Inflammatory macrophage treated with lipopolysaccharide for 1 hour (primary cell): ENCODE measurements at regions not wholly inside any gene's neighbourhood (a gene's known extent, or its start where the extent isn't known, plus 50 kb on each side); places are given as distances from the start of the nearest gene placed in this dataset.

ENCODE experiments used
- DNase-seq, 2 donors: peaks; one replicate each; pipeline ENCODE4 v3.0.0-alpha.2; 2020 to 2022

DNA sequence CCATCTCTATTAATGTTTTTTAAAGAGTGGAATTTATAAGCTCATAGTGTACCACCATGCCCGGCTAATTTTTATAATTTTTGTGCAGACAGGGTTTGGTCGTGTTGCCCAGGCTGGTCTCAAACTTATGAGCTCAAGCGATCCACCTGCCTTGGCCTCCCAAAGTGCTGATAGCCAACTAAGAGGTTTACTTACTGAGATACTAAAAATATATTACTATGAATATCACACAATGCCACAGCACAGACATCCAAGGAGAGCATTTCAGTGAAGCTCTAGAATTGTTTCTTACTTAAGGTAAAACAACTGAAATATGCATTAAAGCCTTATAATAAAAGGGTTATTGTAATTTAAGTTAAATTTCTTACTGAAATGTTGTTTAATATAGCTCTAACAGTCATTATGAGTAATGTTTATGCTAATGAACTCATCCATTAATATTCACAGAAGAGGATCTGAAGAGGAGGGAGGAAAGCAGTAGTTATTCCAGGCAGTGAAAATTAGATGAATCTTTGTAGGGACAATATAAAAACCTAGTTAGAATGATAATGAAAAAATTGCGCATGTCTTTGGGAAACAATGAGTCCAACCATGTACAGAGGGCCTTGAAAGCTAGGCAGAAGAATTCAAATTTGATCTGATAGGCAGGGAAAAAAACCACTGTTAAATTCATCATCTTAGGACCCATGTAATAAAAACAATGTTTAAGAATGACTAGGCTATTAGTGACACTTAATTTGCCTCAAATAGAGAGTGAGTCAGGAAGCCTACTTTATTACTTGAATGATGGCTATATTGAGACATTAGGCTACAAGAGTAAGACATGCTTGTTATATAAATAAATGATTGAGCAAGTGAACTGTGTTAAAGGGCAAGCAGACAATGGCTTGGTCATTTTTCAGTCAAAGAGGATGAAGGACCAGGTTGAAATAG, 99.2 kb downstream of the SLC41A2 start:
- DNase-seq, result no peak

DNA sequence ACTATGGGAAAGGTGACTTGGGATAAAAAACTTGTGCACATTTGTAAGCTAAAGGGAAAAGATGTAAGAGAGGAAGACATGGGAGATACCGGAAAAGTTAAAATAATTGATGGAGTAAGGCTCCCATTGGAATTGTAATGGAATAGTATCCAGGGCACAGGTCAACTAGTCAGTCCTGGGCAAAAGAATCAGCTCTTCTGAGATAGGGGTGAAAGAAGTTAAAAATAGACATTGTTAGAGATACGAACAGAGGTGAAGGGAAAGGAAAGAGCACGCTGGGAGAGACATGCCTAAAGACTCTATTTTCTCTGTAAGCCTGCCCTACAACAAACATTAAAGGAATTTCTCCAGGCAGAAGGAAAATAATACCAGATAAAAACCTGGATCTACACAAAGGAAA, 101.6 kb downstream of the SLC41A2 start:
- DNase-seq, result no peak

DNA sequence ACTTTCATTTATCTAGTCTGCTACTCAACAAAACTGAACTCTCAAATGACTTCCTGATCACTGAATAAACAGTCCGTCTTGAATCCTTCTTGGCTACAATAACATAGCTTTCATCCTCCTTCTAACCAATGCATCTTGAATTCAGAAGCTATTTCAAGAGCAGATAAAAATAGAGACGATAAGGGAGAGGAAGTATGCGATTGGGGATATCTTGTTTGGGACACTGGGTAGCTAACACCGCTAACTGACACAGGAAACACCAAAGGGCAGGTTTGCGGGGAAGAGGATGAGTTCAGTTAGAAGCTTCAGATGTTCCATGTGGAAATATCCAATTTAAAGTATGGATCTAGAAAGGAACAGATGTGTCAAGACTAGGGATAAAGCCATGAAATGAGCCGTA, 102.5 kb downstream of the SLC41A2 start:
- no peak for DNase-seq

DNA sequence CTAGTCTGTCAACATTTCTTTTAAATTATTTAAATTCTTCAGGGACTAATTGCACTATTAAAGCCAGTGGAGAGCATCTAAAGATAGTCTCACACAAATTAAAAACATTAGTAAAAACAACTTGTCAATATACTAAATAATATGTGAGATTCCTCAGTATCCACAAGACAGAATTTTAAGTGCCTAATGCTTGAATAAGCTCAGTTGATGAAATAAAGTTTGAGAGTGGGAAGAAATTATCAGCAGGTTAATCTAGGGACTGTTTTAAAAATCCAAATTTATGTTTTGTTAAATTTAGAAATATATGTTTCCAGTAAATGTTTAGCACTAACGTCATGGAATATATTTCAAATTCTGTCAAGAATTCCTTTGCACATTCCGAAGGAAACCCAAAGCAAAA, 105.2 kb downstream of the SLC41A2 start:
- DNase-seq, result no peak

DNA sequence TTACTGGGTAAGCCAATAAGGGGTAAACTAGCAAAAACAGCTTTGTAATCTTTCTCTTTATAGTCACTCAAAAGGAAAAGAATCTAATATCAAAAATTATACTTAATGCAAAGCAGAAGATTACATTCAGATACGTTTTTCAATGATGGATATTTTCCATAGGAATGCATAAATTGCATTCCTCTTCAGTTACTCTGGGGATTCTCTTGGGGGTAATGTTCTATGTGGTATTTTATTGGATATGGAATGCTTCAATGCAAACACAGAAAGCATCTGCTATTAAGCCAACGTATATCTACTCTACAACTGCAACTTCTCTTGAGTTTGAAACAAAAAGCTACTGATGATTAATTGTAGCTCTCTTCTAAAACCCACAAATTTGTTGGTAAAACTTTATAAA, 106.0 kb downstream of the SLC41A2 start:
- no peak for DNase-seq

DNA sequence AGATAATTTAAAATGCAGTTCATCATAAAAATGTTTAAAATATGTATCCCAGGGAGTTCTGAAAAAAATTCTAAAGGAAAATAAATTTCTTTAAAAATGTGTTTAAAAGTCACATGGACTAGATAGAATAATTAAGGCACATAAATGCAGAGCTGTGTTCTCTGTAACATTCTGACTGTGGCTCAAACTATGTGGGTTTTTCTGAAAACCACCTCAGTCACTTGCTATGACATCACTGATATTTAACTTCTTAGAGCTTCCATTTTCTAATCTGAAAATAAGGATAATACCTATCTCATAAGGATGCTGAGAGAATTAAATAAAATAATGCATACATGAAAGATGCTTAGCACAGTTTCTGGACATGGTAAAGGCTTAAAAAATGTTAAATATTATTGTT, 107.3 kb downstream of the SLC41A2 start:
- DNase-seq, result no peak

DNA sequence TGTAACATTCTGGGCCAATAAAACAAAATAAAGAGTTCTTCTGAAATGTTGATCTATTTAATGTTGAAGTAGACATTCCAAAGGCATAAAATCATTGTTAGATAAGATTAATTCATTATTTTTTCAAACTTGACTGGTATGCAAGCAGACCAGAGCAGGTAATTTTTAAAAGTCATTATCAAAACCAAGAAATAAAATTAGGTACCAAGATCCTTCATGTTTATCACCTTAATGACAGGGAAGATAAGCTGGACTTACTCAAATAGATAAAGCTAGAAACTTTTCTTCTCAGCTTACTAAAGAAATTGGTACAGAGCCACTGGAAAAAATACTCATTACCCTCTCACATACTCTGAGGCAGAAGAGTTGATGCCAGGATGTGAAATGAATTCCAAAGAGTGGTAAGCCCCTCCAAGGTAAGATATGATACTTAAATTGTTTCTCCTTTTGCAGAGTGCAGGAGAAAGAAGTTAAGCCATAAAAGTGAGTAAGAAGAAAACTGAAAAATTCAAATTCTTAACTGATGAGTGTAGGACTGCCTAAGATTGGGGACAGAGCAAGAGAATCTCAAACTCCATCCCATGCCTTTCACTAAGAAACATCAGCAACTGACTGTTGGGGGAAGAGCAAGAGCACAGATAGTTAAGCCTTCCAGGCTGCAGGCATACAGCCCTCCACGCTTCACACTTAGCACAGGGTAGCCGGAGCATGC, 111.9 kb downstream of the SLC41A2 start:
- DNase-seq, result no peak

DNA sequence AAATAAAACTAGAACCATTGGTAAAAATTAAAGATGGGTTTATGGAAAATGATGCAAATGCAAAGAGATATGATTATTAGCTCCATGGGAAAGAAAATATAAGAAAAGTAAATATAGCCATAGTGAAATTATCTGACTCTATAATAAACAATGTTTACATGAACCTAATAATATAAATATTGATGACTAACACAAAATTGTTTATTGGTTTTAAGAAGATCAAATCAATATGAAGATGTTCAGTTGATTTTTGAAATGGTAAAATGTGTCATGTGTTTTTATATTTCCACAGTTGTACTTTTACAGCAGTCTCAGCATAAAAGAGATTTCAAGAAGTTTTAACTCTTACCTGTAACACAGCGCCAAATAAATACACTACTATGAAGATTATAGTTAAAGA, 114.0 kb downstream of the SLC41A2 start:
- no peak for DNase-seq

DNA sequence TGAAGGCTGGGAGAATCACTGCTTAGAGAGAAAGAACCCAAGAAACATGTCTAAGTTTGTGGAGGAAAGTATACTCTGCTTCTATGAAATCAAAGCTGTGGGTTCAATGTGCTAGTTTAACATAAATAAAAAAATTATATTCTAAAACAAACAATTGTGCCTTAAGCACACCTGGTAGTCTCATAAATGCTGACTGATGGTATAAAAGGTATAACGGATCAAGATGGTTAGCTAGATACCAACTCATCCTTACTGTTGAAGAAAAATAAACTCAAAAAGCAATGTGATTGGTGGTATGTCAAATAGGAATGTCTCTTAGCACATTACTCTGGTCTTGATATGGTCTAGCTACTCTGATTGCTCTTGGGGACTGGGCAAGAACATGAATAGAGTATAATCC, 117.8 kb downstream of the SLC41A2 start:
- no peak for DNase-seq

DNA sequence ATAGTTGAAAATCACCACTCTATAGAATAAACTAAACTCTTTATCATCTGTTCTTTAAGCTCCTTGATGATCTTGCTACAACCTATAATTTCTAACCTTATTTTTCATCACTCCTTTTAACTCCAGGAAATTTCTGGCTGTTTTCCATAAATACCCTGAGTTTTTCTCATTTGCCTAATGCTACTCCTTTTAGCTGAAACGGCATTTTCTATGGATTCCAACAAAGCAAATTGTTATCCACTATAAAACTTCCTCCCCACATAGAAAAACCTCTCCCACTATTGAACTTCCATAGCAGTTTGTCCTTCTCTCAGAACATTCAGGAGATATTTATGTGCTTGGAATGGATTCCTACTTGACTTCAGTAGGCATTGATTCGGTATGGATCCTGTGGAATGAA, 122.8 kb downstream of the SLC41A2 start:
- no peak for DNase-seq

DNA sequence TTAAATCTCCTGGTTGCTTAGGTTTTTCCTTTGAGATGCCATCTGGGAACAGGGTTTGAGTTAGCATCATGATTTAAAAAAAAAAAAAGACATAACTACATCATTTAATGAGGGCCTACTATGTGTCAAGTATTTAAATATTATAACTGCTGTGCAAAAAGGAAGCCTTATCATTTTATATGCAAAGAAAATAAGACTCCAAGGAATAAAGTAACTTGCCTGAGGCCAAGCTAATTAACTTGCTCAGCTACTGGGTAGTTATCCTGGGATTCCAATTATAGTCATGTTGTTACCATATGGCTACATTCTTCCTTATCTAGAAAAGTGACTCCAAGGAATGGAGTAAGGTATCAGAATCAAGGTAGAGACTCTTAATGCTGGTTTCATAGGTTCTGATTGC, 123.5 kb downstream of the SLC41A2 start:
- DNase-seq, result no peak

DNA sequence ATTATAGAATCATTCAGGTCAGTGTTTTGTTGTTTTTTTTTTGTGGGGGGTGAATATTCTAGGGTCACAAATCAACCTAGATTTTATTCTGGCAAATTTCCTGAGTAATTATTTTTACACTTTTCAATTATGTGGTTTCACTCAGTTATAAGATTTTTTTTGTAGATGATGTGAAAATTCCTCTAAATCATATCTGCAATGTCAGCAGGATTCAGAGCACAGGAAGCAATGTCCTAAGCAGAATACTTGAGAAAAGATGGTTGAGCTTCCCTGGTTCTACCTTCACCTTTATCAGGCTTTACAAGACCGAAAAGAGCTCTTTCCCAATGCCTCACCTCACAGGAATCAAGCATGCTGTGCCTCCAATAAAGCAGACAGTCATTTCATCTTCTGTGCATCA, 124.3 kb downstream of the SLC41A2 start:
- DNase-seq, result no peak

DNA sequence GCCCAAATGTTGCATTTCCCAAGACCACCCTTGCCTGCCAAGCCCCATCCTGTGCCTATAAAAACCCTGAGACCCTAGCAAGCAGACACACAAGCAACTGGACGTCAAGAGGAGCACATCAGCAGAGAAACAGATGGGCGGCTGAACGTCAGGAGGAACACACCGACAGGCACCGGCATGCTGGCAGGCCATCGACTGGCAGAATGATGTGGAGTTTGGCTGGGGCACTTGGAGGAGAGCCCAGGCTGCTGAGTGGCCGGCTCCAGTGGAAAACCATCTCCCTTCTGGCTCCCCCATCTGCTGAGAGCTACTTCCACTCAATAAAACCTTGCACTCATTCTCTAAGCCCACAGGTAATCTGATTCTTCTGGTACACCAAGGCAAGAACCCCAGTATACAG, 130.1 kb downstream of the SLC41A2 start:
- no peak for DNase-seq

DNA sequence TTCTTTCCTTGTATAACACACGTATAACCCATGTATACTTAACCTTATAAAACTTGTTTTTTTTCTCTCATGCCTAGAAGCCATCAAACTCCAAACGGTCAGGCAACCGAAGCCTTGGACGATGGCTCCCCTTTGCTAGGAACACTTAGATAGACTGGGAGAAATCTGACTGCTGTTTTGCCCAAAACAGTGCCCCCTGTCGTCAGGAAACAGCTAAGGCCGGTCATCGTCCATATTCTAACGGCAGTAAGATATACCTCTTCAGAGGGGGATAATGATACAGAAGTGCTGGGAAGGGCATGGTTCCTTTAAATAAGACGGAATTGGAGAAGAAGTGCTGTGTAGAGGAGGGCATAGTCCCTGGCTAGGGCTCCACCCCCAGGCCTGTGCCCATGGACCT, 130.5 kb downstream of the SLC41A2 start:
- no peak for DNase-seq

DNA sequence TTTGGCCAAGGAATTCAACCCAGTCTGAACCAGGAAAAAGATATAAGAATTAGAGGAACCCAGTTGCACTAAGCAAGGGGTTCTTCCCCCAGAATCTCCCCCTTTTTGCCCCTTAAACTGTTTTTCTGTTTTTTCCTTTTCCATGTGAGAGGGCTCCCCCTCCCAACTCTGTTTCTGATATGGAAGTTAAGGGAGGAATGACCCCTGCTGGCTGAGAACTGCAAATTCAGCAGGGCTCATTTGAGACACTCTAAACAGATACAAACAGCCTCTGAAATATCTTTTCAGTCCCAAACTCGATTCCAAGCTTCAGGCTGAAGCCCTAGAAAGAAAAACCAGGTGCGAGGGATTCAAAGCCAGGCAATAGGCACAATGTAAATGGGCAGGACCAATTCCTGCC, 132.7 kb downstream of the SLC41A2 start:
- peak in 1 of 2 donors; percentile 29 for DNase-seq

DNA sequence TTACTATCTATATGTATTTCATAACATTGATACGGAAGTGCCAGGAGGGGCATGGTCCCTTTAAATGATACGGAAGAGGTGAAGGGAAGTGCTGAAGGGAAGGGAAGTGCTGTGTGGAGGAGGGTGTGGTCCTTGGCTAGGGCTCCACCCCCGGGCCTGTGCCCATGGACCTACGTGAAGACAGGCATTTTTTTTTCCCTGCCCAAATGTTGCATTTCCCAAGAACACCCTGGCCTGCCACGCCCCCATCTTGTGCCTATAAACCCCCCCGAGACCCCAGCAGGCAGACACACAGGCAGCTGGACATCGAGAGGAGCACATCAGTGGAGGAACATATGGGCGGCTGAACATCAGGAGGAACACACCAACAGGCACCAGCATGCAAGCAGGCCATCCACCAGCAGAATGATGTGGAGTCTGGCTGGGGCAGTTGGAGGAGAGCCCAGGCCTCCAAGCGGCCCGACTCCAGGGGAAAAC, 134.1 kb downstream of the SLC41A2 start:
- DNase-seq, result peak; percentile 47 to 54

DNA sequence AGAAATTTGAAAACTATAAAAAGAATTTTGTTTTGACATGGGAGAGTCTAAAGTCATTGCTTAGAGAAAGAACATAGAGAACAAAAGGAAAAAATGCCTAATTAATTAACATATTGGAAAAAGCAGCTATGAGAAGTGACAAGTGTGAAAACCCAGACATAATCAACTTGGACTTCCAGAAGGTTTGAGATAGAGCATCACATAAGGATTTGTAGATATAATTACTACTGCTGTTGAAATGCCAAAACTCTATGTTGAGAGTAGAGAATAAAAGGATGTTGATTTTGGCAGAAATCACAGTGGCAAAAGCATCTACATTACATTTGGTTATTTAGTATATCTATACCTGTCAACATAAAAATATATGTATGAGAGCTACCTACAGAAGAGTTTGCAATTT, 135.1 kb downstream of the SLC41A2 start:
- DNase-seq, result no peak

DNA sequence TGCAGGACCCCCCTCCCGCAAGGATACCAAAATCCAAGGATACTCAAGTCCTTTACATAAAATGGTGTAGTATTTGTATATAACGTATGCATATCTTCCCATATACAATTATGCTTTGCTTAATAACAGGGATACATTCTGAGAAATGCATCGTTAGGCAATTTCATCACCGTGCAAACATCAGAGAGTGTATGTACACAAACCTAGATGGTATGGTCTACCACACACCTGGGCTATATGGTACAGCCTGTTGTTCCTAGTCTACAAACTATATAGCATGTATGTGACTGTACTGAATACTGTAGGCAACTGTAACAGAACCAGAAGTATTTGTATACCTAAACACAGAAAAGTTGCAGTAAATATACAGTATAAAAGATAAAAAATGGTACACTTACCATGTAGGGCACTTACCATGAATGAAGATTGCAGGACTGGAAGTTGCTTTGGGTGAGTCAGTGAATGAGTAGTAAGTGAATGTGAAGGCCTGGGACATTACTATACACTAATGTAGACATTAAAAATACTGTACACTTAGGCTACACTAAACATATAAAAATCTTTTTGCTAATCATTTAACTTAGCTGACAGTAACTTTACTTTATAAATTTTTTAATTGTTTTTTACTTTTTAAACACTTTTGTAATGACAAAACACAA, 141.1 kb downstream of the SLC41A2 start:
- no peak for DNase-seq

DNA sequence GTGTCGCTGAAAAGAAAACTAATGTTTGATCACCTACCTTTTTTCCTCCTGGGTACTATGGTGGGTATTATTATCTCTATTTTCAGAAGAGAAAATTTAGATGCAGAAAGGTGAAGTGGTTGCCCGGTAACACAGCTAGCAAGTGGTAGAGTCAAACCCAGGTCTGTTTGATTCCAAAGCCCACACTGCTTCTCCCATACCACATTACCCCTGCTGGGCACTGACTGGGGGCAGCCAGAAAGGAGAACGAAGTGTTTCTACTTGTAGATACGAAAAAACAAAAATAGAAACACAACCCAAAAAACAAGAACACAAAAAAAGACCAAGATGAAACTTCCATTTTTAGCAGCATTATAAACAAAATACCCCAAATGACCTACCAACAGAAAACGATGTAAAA, 142.2 kb downstream of the SLC41A2 start:
- no peak for DNase-seq

DNA sequence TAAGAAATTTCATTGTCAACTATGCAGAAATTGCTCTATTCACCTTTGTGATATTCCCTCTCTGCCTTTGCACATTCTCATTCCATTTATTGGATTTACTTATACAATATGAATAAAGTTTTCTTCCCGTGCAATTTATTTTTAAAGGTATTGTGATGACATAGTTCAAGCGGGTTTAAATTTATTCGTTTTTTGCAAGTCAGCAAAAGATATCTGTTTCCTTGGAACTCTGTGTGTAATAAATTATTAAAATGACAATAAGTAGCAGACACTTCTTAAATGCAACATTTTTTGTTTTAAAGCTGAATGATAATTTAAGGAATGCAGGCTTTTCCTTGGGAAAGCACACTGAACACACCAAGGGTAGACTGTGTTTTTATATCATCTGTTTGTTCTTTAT, 143.1 kb downstream of the SLC41A2 start:
- DNase-seq, result no peak
